Esophagus muscularis mucosa (tissue), 4 donors: ENCODE measurements at regions not wholly inside any gene's neighbourhood (a gene's known extent, or its start where the extent isn't known, plus 50 kb on each side); places are given as distances from the start of the nearest gene placed in this dataset.

Experiments
- DNase-seq: peaks from one replicate; pipeline ENCODE4 v3.0.0-alpha.2; 2017; ENCODE audit errors: extremely low spot score
- H3K27ac ChIP-seq, 4 donors: fragments of 200-600 bp; sonication (generic); replicated peaks in 1 of 4; 1 replicate in 3 of 4; 2 replicates in 1 of 4; pipeline ENCODE4 v1.5.1; 2016 to 2019; ENCODE audit warnings: mild to moderate bottlenecking in 1 of 4
- H3K27me3 ChIP-seq, 4 donors: fragments of 200-600 bp; sonication (generic); one replicate each; pipeline versions ENCODE4 v1.5.1 to v1.6.0; 2016 to 2019
- H3K36me3 ChIP-seq, 4 donors: fragments of 200-600 bp; sonication (generic); one replicate each; pipeline ENCODE4 v1.5.1; 2016 to 2019
- H3K4me1 ChIP-seq, 4 donors: fragments of 200-600 bp; sonication (generic); one replicate each; pipeline ENCODE4 v1.5.1; 2016 to 2019
- H3K4me3 ChIP-seq, 4 donors: fragments of 200-600 bp; sonication (generic); 1 replicate in 2 of 4; 2 replicates in 2 of 4; pipeline ENCODE4 v1.5.1; 2016 to 2019; ENCODE audit warnings: mild to moderate bottlenecking in 4 of 4, moderate library complexity in 1 of 4
- H3K9me3 ChIP-seq, 4 donors: fragments of 200-600 bp; sonication (generic); 1 replicate in 3 of 4; 2 replicates in 1 of 4; pipeline ENCODE4 v1.5.1; 2016 to 2019
- EP300 ChIP-seq: sonication (generic); formaldehyde crosslinking; IDR thresholded peaks from one replicate; pipeline ENCODE4 v1.6.1; 2017; ENCODE audit warnings: antibody characterized with exemption
- POLR2A ChIP-seq: fragments of 450-650 bp; IDR thresholded peaks from one replicate; pipeline ENCODE4 v1.6.1; 2017; ENCODE audit warnings: antibody characterized with exemption, moderate library complexity, mild to moderate bottlenecking, low read depth
- POLR2AphosphoS5 ChIP-seq, 2 donors: sonication (generic); formaldehyde crosslinking; IDR thresholded peaks; one replicate each; pipeline ENCODE4 v1.6.1; 2017; ENCODE audit warnings: antibody characterized with exemption in 2 of 2
- WGBS: methylation state at CpG from one replicate; pipeline ENCODE4 v1.1.5; 2018; 5-methylcytosine and 5-hydroxymethylcytosine counted together
- intact Hi-C: fragments of 100-400 bp; cut with DNase I; formaldehyde crosslinking; loops from one replicate; pipeline ENCODE4 v1.15.1; 2023
- TF ChIP-seq, protein P1 (sequence below), 3 experiments: fragments of 200-600 bp in 2 of 3; fragments of 450-650 bp in 1 of 3; sonication (generic) in 2 of 3; IDR thresholded peaks; one replicate each; pipeline ENCODE4 v1.5.1; 2017 to 2019; ENCODE audit warnings: antibody characterized with exemption in 3 of 3, mild to moderate bottlenecking in 2 of 3, moderate library complexity in 1 of 3

DNA sequence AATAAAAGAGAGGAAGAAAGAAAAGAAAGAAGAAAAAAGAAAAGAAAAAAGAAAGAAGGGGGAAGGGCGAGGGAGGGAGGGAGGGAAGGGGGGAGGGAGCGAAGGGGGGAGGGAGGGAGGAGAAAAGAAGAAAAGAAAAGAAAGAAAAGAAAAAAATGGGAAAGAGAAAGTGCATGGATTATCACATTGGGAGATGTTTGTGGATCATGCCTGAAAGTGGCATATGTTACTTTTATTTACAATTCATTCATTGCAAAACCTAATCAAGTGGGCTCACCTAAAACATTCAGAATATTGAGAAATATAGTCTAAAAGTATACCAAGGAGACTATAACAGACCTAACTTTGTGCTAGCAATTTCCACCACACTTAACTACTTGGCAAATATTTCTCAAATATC, 246.9 kb upstream of the SYT1 start:
- H3K27ac ChIP-seq = no peak overlapping the region
- H3K36me3 ChIP-seq = no peaks in the 10 kb centered on the region
- no peaks in the 10 kb centered on the region for H3K4me1 ChIP-seq
- 79% methylated on average over 2 of the region's 2 CpGs for WGBS
- no peak for DNase-seq
- no peaks in the 10 kb centered on the region for H3K27me3 ChIP-seq
- no peak overlapping the region for H3K4me3 ChIP-seq
- intact Hi-C loops = no loop called here
- no peak for TF ChIP-seq POLR2AphosphoS5 (IDR thresholded peaks at IDR 0.05)
- TF ChIP-seq, protein P1, sequence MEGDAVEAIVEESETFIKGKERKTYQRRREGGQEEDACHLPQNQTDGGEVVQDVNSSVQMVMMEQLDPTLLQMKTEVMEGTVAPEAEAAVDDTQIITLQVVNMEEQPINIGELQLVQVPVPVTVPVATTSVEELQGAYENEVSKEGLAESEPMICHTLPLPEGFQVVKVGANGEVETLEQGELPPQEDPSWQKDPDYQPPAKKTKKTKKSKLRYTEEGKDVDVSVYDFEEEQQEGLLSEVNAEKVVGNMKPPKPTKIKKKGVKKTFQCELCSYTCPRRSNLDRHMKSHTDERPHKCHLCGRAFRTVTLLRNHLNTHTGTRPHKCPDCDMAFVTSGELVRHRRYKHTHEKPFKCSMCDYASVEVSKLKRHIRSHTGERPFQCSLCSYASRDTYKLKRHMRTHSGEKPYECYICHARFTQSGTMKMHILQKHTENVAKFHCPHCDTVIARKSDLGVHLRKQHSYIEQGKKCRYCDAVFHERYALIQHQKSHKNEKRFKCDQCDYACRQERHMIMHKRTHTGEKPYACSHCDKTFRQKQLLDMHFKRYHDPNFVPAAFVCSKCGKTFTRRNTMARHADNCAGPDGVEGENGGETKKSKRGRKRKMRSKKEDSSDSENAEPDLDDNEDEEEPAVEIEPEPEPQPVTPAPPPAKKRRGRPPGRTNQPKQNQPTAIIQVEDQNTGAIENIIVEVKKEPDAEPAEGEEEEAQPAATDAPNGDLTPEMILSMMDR (IDR thresholded peaks at IDR 0.05) = no peak
- no peak for TF ChIP-seq EP300
- TF ChIP-seq POLR2A = no peak
- no peaks in the 10 kb centered on the region for H3K9me3 ChIP-seq

GRCh38 chr12:78622529-78623195, 241.9 kb upstream of the SYT1 start:
- no peak for DNase-seq
- Histone ChIP-seq H3K4me3 (no peak overlapping the region), H3K36me3 (no peaks in the 10 kb centered on the region), H3K27ac (no peak overlapping the region), H3K27me3 (no peaks in the 10 kb centered on the region), H3K4me1 (no peaks in the 10 kb centered on the region), H3K9me3 (no peaks in the 10 kb centered on the region)
- 88% methylated on average over 3 of the region's 3 CpGs for WGBS
- intact Hi-C loops = no loop called here
- TF ChIP-seq EP300 (no peak), POLR2AphosphoS5 (IDR thresholded peaks at IDR 0.05) (no peak), POLR2A (no peak)
- TF ChIP-seq, protein P1 (IDR thresholded peaks at IDR 0.05) = no peak

DNA sequence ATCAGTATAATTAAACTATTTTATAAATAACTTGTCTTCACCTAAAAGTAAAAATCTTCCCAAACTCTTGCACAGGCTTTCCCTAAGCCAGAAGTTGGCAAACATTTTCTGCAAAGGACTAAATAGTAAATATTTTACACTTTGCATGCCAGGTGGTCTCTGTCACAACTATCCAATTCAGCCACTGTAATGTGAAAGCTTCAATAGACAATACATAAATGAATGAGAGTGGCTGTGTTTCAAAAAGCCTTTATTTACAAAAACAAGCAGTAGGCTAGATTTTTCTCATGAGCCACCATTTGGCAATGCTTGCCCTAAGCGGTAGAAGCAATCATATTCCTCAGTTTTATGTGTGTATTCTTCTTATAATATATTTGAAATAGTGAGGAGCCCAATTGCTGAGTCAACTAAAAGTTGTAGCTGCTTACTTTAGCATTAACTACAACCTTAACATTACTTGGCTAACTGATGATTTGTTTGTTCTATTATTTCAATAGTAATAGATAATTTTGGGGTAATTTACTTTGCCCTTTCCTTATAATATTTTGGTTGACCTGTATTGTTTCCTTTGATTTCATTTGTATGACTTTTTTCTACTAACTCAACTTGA, 236.0 kb upstream of the SYT1 start:
- Histone ChIP-seq H3K36me3 (no peaks in the 10 kb centered on the region), H3K4me3 (no peak overlapping the region), H3K27me3 (no peaks in the 10 kb centered on the region), H3K27ac (no peak overlapping the region), H3K4me1 (no peaks in the 10 kb centered on the region), H3K9me3 (peaks cover 0 to 12% (median 6%) of the 10 kb centered on the region in 4 donors)
- intact Hi-C loops = no loop called here
- DNase-seq = no peak
- TF ChIP-seq, protein P1 (IDR thresholded peaks at IDR 0.05) = no peak
- TF ChIP-seq EP300 (no peak), POLR2A (no peak), POLR2AphosphoS5 (IDR thresholded peaks at IDR 0.05) (no peak)
- WGBS = 80% methylated on average over 1 of the region's 1 CpG

- H3K9me3 ChIP-seq = peaks cover 0 to 2% (median under 1%) of the 10 kb centered on the region in 4 donors
- H3K27ac ChIP-seq = no peak overlapping the region
- WGBS = 54% methylated on average over 4 of the region's 4 CpGs
- no peak for TF ChIP-seq POLR2AphosphoS5 (IDR thresholded peaks at IDR 0.05)
- TF ChIP-seq, protein P1 (IDR thresholded peaks at IDR 0.05) = no peak
- no peak for TF ChIP-seq POLR2A
- no peaks in the 10 kb centered on the region for H3K36me3 ChIP-seq
- intact Hi-C loops = no loop called here
- H3K4me3 ChIP-seq = no peak overlapping the region
- no peaks in the 10 kb centered on the region for H3K27me3 ChIP-seq
- no peak for DNase-seq
- H3K4me1 ChIP-seq = no peaks in the 10 kb centered on the region
Measured at GRCh38 chr12:78636231-78636855, 228.2 kb upstream of the SYT1 start.
